Natural killer cell (primary cell): ENCODE measurements at regions not wholly inside any gene's neighbourhood (a gene's known extent, or its start where the extent isn't known, plus 50 kb on each side); places are given as distances from the start of the nearest gene placed in this dataset.
"Not testable (repeated sequence)": the region's sequence is repeated elsewhere in the genome, so short reads cannot be mapped to it uniquely, and the experiment has no call there.

Experiments used
- ATAC-seq, 3 donors: fragments of 150-1000 bp in 2 of 3; fragments of 200-7000 bp in 1 of 3; cut with Tn5 transposase; 1 replicate in 1 of 3; 2 replicates in 2 of 3; pipeline ENCODE4 v1.10.0; 2021; ENCODE audit warnings: mild to moderate bottlenecking in 2 of 3, moderate library complexity in 2 of 3
- DNase-seq, 2 donors: peaks; one replicate each; pipeline versions ENCODE4 v3.0.0 to v3.0.0-alpha.2; 2013 to 2021; ENCODE audit warnings: mixed read lengths in 1 of 2
- H3K27ac ChIP-seq: one replicate; pipeline ENCODE4 v1.5.1; 2013; ENCODE audit warnings: mild to moderate bottlenecking, low read length
- H3K27me3 ChIP-seq: one replicate; pipeline ENCODE4 v1.6.1; 2013; ENCODE audit warnings: low read length; ENCODE audit not compliant: control insufficient read depth, insufficient read depth
- H3K36me3 ChIP-seq: one replicate; pipeline ENCODE4 v1.6.1; 2013; ENCODE audit warnings: low read length; ENCODE audit not compliant: control insufficient read depth, insufficient read depth
- H3K4me1 ChIP-seq: one replicate; pipeline ENCODE4 v1.6.1; 2013; ENCODE audit warnings: low read length; ENCODE audit not compliant: control insufficient read depth, insufficient read depth
- H3K4me3 ChIP-seq: one replicate; pipeline ENCODE4 v1.5.1; 2013; ENCODE audit warnings: low read length
- H3K9me3 ChIP-seq: one replicate; pipeline ENCODE4 v1.6.1; 2013; ENCODE audit warnings: low read length; ENCODE audit not compliant: control insufficient read depth, insufficient read depth
- H3K27ac Mint-ChIP-seq, 2 donors: one replicate each; pipeline ENCODE4 v1.8.0; 2022; ENCODE audit warnings: mild to moderate bottlenecking in 2 of 2, mixed read lengths in 2 of 2, moderate library complexity in 1 of 2
- H3K27me3 Mint-ChIP-seq, 2 donors: one replicate each; pipeline ENCODE4 v1.8.0; 2022; ENCODE audit warnings: low read depth in 2 of 2, mixed read lengths in 2 of 2
- H3K36me3 Mint-ChIP-seq: one replicate; pipeline ENCODE4 v1.8.0; 2022; ENCODE audit warnings: mixed read lengths
- H3K4me1 Mint-ChIP-seq, 2 donors: one replicate each; pipeline ENCODE4 v1.8.0; 2022; ENCODE audit warnings: mixed read lengths in 2 of 2
- H3K4me3 Mint-ChIP-seq: one replicate; pipeline ENCODE4 v1.8.0; 2022; ENCODE audit warnings: mild to moderate bottlenecking, moderate library complexity, mixed read lengths
- H3K9me3 Mint-ChIP-seq, 2 donors: one replicate each; pipeline ENCODE4 v1.8.0; 2022; ENCODE audit warnings: mixed read lengths in 2 of 2
- WGBS: methylation state at CpG from one replicate; pipeline ENCODE4 v1.1.7; 2013; ENCODE audit warnings: missing lambda C conversion rate; ENCODE audit not compliant: insufficient coverage; 5-methylcytosine and 5-hydroxymethylcytosine counted together
- intact Hi-C: fragments of 100-400 bp; cut with micrococcal nuclease; formaldehyde crosslinking; loops from one replicate; pipeline ENCODE4 v1.14.2; 2022
- TF ChIP-seq, protein P1 (sequence below): fragments of 200-600 bp; IDR thresholded peaks from one replicate; pipeline ENCODE4 v1.8.0; 2022; ENCODE audit warnings: antibody characterized with exemption

GRCh38 chr15:30769390-30770124 lies 134.2 kb upstream of the FAN1 start:
- H3K9me3 ChIP-seq, H3K36me3 ChIP-seq, H3K4me3 Mint-ChIP-seq, ATAC-seq, H3K27ac ChIP-seq, H3K4me3 ChIP-seq, H3K27me3 Mint-ChIP-seq, H3K4me1 ChIP-seq, H3K27ac Mint-ChIP-seq, DNase-seq, intact Hi-C loops, H3K4me1 Mint-ChIP-seq, H3K9me3 Mint-ChIP-seq, H3K36me3 Mint-ChIP-seq, H3K27me3 ChIP-seq: not testable (repeated sequence)
- 96% methylated on average over 11 of the region's 12 CpGs for WGBS

DNA sequence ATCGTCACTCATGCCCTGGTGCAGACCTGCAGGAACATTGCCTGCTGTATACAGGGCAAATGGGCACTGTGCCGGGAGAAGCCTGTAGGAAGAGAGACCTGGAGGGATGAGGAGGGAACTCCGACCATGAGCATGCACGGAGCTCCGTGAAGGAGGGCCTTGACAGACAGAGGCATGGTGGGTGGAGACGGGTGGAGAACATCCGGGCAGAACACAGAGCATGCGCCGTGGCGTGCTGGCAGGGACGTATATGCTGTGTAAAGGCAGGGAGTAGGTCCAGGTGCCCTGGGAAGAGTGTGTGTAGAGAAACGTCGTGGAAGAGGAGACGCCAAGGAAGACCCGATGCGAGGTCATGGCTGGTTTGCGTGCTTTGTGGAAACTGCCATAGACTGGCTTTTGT lies 133.0 kb upstream of the FAN1 start:
- Histone ChIP-seq H3K4me3 (no peak overlapping the region), H3K27ac (no peak overlapping the region), H3K9me3 (no peaks in the 10 kb centered on the region), H3K4me1 (no peaks in the 10 kb centered on the region), H3K27me3 (no peaks in the 10 kb centered on the region), H3K36me3 (no peaks in the 10 kb centered on the region)
- Mint-ChIP-seq H3K4me3 (no peak overlapping the region), H3K27ac (no peak overlapping the region), H3K27me3 (no peaks in the 10 kb centered on the region), H3K9me3 (no peaks in the 10 kb centered on the region), H3K4me1 (no peaks in the 10 kb centered on the region), H3K36me3 (no peaks in the 10 kb centered on the region)
- intact Hi-C loops: no loop called here
- DNase-seq (no peak), ATAC-seq (no peak)
- WGBS: 99% methylated on average over 17 of the region's 17 CpGs
- TF ChIP-seq, protein P1, sequence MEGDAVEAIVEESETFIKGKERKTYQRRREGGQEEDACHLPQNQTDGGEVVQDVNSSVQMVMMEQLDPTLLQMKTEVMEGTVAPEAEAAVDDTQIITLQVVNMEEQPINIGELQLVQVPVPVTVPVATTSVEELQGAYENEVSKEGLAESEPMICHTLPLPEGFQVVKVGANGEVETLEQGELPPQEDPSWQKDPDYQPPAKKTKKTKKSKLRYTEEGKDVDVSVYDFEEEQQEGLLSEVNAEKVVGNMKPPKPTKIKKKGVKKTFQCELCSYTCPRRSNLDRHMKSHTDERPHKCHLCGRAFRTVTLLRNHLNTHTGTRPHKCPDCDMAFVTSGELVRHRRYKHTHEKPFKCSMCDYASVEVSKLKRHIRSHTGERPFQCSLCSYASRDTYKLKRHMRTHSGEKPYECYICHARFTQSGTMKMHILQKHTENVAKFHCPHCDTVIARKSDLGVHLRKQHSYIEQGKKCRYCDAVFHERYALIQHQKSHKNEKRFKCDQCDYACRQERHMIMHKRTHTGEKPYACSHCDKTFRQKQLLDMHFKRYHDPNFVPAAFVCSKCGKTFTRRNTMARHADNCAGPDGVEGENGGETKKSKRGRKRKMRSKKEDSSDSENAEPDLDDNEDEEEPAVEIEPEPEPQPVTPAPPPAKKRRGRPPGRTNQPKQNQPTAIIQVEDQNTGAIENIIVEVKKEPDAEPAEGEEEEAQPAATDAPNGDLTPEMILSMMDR: no peak

GRCh38 chr15:30783019-30783418 lies 120.7 kb upstream of the FAN1 start:
- Histone ChIP-seq H3K4me1 (no peaks in the 10 kb centered on the region), H3K36me3 (no peaks in the 10 kb centered on the region), H3K27me3 (peaks cover 2% of the 10 kb centered on the region), H3K27ac (no peak overlapping the region), H3K4me3 (no peak overlapping the region), H3K9me3 (peaks cover 4% of the 10 kb centered on the region)
- DNase-seq (no peak), ATAC-seq (no peak)
- intact Hi-C loops: no loop called here
- no peak overlapping the region for H3K27ac Mint-ChIP-seq
- no peak overlapping the region for H3K4me3 Mint-ChIP-seq
- TF ChIP-seq, protein P1: no peak
- 97% methylated on average over 11 of the region's 17 CpGs for WGBS
- peaks cover 0 to 2% of the 10 kb centered on the region in 2 donors for H3K9me3 Mint-ChIP-seq
- H3K4me1 Mint-ChIP-seq: no peaks in the 10 kb centered on the region
- H3K27me3 Mint-ChIP-seq: peaks cover 8 to 11% of the 10 kb centered on the region in 2 donors
- no peaks in the 10 kb centered on the region for H3K36me3 Mint-ChIP-seq

DNA sequence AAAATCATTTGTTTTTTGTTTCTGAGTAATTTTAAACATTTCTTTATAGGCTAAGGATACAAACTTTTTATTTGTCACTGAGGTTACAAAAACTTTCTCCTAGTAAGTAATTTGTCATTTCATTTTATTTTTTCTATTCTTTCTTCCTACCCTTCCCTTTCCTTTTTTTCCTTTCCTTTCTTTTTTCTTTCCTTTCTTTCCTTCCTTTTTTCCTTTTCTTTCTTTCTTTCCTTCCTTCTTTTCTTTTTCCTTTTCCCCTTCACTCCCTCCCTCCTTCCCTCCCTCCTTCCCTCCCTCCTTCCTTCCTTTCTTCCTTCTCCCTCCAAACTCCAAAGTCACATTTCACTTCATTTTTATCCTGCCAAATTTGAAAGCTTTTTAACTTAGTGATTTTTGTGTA lies 115.1 kb upstream of the FAN1 start:
- no peak for ATAC-seq
- DNase-seq: no peak
- no peak overlapping the region for H3K4me3 Mint-ChIP-seq
- peaks cover 10 to 30% of the 10 kb centered on the region in 2 donors for H3K27me3 Mint-ChIP-seq
- Histone ChIP-seq H3K9me3 (no peaks in the 10 kb centered on the region), H3K4me1 (no peaks in the 10 kb centered on the region), H3K27ac (no peak overlapping the region), H3K27me3 (peaks cover 2% of the 10 kb centered on the region), H3K4me3 (no peak overlapping the region), H3K36me3 (no peaks in the 10 kb centered on the region)
- intact Hi-C loops: no loop called here
- H3K27ac Mint-ChIP-seq: no peak overlapping the region
- H3K4me1 Mint-ChIP-seq: peaks cover 0 to 6% of the 10 kb centered on the region in 2 donors
- H3K9me3 Mint-ChIP-seq: no peaks in the 10 kb centered on the region
- TF ChIP-seq, protein P1: no peak
- no peaks in the 10 kb centered on the region for H3K36me3 Mint-ChIP-seq
